ENCODE measurements at regions not wholly inside any gene's neighbourhood (a gene's known extent, or its start where the extent isn't known, plus 50 kb on each side); places are given as distances from the start of the nearest gene placed in this dataset.

GRCh38 chr2:217741381-217741955, 261.3 kb downstream of the TNS1 start:
- no peak overlapping the region for H3K9ac ChIP-seq (ENCODE audit: low read length)
- no peaks in the 10 kb centered on the region for H3K36me3 ChIP-seq (ENCODE audit: control insufficient read depth, insufficient read depth, low read length)
- no peaks in the 10 kb centered on the region for H3K79me1 ChIP-seq (ENCODE audit: low read length)
- H4K8ac ChIP-seq (ENCODE audit: low read depth, low read length), result no peak overlapping the region
- no CpG with 5 or more reads among the region's 6 CpGs for WGBS (ENCODE audit: extremely low coverage, insufficient coverage, low lambda C conversion rate)
- no peaks in the 10 kb centered on the region for H3K79me2 ChIP-seq (ENCODE audit: control insufficient read depth, insufficient read depth, low read length)
- no peak overlapping the region for H2BK120ac ChIP-seq (ENCODE audit: low read depth, low read length)
- H3K4me1 ChIP-seq (ENCODE audit: control insufficient read depth, low read depth, low read length), result no peaks in the 10 kb centered on the region
- H3K27ac ChIP-seq (ENCODE audit: low read depth, low read length), result no peak overlapping the region
- H4K5ac ChIP-seq (ENCODE audit: low read length), result no peak overlapping the region
- H3K4me3 ChIP-seq (ENCODE audit: low read length), result no peak overlapping the region
- no peak overlapping the region for H3K4me2 ChIP-seq (ENCODE audit: low read length)
- no peak overlapping the region for H3K23ac ChIP-seq (ENCODE audit: low read length)
- H3K27me3 ChIP-seq (ENCODE audit: insufficient read depth, low read length, poor library complexity), result no peaks in the 10 kb centered on the region
- no peak overlapping the region for H2AK5ac ChIP-seq (ENCODE audit: low read length)
- no peak overlapping the region for H3K56ac ChIP-seq (ENCODE audit: low read length)
- H3K18ac ChIP-seq (ENCODE audit: low read length), result no peak overlapping the region
- no peak overlapping the region for H3K4ac ChIP-seq (ENCODE audit: low read depth, low read length)
- no peak overlapping the region for H2BK5ac ChIP-seq (ENCODE audit: low read length)
- H2BK15ac ChIP-seq (replicated peaks; ENCODE audit: low read depth), result no peak overlapping the region
- DNase-seq, result no peak

DNA sequence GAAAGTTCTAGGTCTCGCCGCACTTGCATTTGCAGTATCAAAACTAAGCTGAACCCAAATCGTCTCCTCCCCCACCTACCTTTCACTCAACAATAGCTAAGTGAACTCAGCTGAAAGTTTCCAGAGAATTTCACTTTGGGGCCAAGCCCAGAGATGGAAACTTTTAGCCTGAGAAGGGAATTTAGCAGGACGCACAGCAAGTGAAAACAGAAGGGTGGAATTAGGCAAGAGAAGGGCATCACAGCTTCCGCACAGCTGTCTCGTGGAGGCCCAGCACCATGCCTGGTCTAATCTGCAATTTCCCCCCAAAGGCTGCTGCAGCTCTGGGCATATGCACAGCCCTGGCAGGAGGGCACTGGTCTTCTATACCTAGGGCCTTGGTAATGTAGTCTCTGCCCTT, 262.0 kb downstream of the TNS1 start:
- H3K4ac ChIP-seq (ENCODE audit: low read depth, low read length), result no peak overlapping the region
- no peak overlapping the region for H2AK5ac ChIP-seq (ENCODE audit: low read length)
- no peak for DNase-seq
- no peak overlapping the region for H3K23ac ChIP-seq (ENCODE audit: low read length)
- no peak overlapping the region for H3K27ac ChIP-seq (ENCODE audit: low read depth, low read length)
- H3K9ac ChIP-seq (ENCODE audit: low read length), result no peak overlapping the region
- no peak overlapping the region for H4K8ac ChIP-seq (ENCODE audit: low read depth, low read length)
- no peak overlapping the region for H2BK5ac ChIP-seq (ENCODE audit: low read length)
- H3K4me2 ChIP-seq (ENCODE audit: low read length), result no peak overlapping the region
- H3K4me1 ChIP-seq (ENCODE audit: control insufficient read depth, low read depth, low read length), result no peaks in the 10 kb centered on the region
- H3K79me2 ChIP-seq (ENCODE audit: control insufficient read depth, insufficient read depth, low read length), result no peaks in the 10 kb centered on the region
- H4K5ac ChIP-seq (ENCODE audit: low read length), result no peak overlapping the region
- WGBS (ENCODE audit: extremely low coverage, insufficient coverage, low lambda C conversion rate), result no CpG with 5 or more reads among the region's 6 CpGs
- no peaks in the 10 kb centered on the region for H3K27me3 ChIP-seq (ENCODE audit: insufficient read depth, low read length, poor library complexity)
- no peak overlapping the region for H3K4me3 ChIP-seq (ENCODE audit: low read length)
- no peaks in the 10 kb centered on the region for H3K36me3 ChIP-seq (ENCODE audit: control insufficient read depth, insufficient read depth, low read length)
- H3K18ac ChIP-seq (ENCODE audit: low read length), result no peak overlapping the region
- H3K56ac ChIP-seq (ENCODE audit: low read length), result no peak overlapping the region
- no peak overlapping the region for H2BK15ac ChIP-seq (replicated peaks; ENCODE audit: low read depth)
- H2BK120ac ChIP-seq (ENCODE audit: low read depth, low read length), result no peak overlapping the region
- H3K79me1 ChIP-seq (ENCODE audit: low read length), result no peaks in the 10 kb centered on the region

GRCh38 chr2:217740178-217740577, 262.6 kb downstream of the TNS1 start:
- Histone ChIP-seq H4K8ac (ENCODE audit: low read depth, low read length) (no peak overlapping the region), H3K4me1 (ENCODE audit: control insufficient read depth, low read depth, low read length) (no peaks in the 10 kb centered on the region), H4K5ac (ENCODE audit: low read length) (no peak overlapping the region), H3K56ac (ENCODE audit: low read length) (no peak overlapping the region), H2BK15ac (replicated peaks; ENCODE audit: low read depth) (no peak overlapping the region), H3K27ac (ENCODE audit: low read depth, low read length) (no peak overlapping the region), H3K79me1 (ENCODE audit: low read length) (no peaks in the 10 kb centered on the region), H3K9ac (ENCODE audit: low read length) (no peak overlapping the region), H3K4me2 (ENCODE audit: low read length) (no peak overlapping the region), H3K18ac (ENCODE audit: low read length) (no peak overlapping the region), H2AK5ac (ENCODE audit: low read length) (no peak overlapping the region), H3K23ac (ENCODE audit: low read length) (no peak overlapping the region), H2BK5ac (ENCODE audit: low read length) (no peak overlapping the region), H3K4me3 (ENCODE audit: low read length) (no peak overlapping the region), H3K36me3 (ENCODE audit: control insufficient read depth, insufficient read depth, low read length) (no peaks in the 10 kb centered on the region), H3K79me2 (ENCODE audit: control insufficient read depth, insufficient read depth, low read length) (no peaks in the 10 kb centered on the region), H2BK120ac (ENCODE audit: low read depth, low read length) (no peak overlapping the region), H3K27me3 (ENCODE audit: insufficient read depth, low read length, poor library complexity) (no peaks in the 10 kb centered on the region), H3K4ac (ENCODE audit: low read depth, low read length) (no peak overlapping the region)
- DNase-seq, result no peak
- WGBS (ENCODE audit: extremely low coverage, insufficient coverage, low lambda C conversion rate), result no CpG with 5 or more reads among the region's 4 CpGs

GRCh38 chr2:217739741-217740140, 263.1 kb downstream of the TNS1 start:
- H3K9ac ChIP-seq (ENCODE audit: low read length), result no peak overlapping the region
- H4K5ac ChIP-seq (ENCODE audit: low read length), result no peak overlapping the region
- H2BK5ac ChIP-seq (ENCODE audit: low read length), result no peak overlapping the region
- H3K27me3 ChIP-seq (ENCODE audit: insufficient read depth, low read length, poor library complexity), result no peaks in the 10 kb centered on the region
- H3K79me2 ChIP-seq (ENCODE audit: control insufficient read depth, insufficient read depth, low read length), result no peaks in the 10 kb centered on the region
- no peak overlapping the region for H2AK5ac ChIP-seq (ENCODE audit: low read length)
- H3K23ac ChIP-seq (ENCODE audit: low read length), result no peak overlapping the region
- no peak for DNase-seq
- no peak overlapping the region for H2BK120ac ChIP-seq (ENCODE audit: low read depth, low read length)
- H3K18ac ChIP-seq (ENCODE audit: low read length), result no peak overlapping the region
- WGBS (ENCODE audit: extremely low coverage, insufficient coverage, low lambda C conversion rate), result no CpG with 5 or more reads among the region's 1 CpG
- no peak overlapping the region for H2BK15ac ChIP-seq (replicated peaks; ENCODE audit: low read depth)
- H3K4me2 ChIP-seq (ENCODE audit: low read length), result no peak overlapping the region
- no peak overlapping the region for H3K4me3 ChIP-seq (ENCODE audit: low read length)
- H3K79me1 ChIP-seq (ENCODE audit: low read length), result no peaks in the 10 kb centered on the region
- H3K4me1 ChIP-seq (ENCODE audit: control insufficient read depth, low read depth, low read length), result no peaks in the 10 kb centered on the region
- H3K27ac ChIP-seq (ENCODE audit: low read depth, low read length), result no peak overlapping the region
- H3K4ac ChIP-seq (ENCODE audit: low read depth, low read length), result no peak overlapping the region
- no peaks in the 10 kb centered on the region for H3K36me3 ChIP-seq (ENCODE audit: control insufficient read depth, insufficient read depth, low read length)
- H4K8ac ChIP-seq (ENCODE audit: low read depth, low read length), result no peak overlapping the region
- no peak overlapping the region for H3K56ac ChIP-seq (ENCODE audit: low read length)

GRCh38 chr2:217738061-217738460, 264.7 kb downstream of the TNS1 start:
- no peak overlapping the region for H3K4me2 ChIP-seq (ENCODE audit: low read length)
- no peaks in the 10 kb centered on the region for H3K79me2 ChIP-seq (ENCODE audit: control insufficient read depth, insufficient read depth, low read length)
- no peak overlapping the region for H2BK15ac ChIP-seq (replicated peaks; ENCODE audit: low read depth)
- no peak overlapping the region for H4K5ac ChIP-seq (ENCODE audit: low read length)
- H2BK5ac ChIP-seq (ENCODE audit: low read length), result no peak overlapping the region
- no peaks in the 10 kb centered on the region for H3K36me3 ChIP-seq (ENCODE audit: control insufficient read depth, insufficient read depth, low read length)
- no CpG with 5 or more reads among the region's 3 CpGs for WGBS (ENCODE audit: extremely low coverage, insufficient coverage, low lambda C conversion rate)
- H3K4ac ChIP-seq (ENCODE audit: low read depth, low read length), result no peak overlapping the region
- H3K4me1 ChIP-seq (ENCODE audit: control insufficient read depth, low read depth, low read length), result no peaks in the 10 kb centered on the region
- H2AK5ac ChIP-seq (ENCODE audit: low read length), result no peak overlapping the region
- no peak overlapping the region for H2BK120ac ChIP-seq (ENCODE audit: low read depth, low read length)
- no peak overlapping the region for H3K4me3 ChIP-seq (ENCODE audit: low read length)
- no peak overlapping the region for H3K23ac ChIP-seq (ENCODE audit: low read length)
- no peak overlapping the region for H3K27ac ChIP-seq (ENCODE audit: low read depth, low read length)
- no peak for DNase-seq
- H3K27me3 ChIP-seq (ENCODE audit: insufficient read depth, low read length, poor library complexity), result no peaks in the 10 kb centered on the region
- H3K9ac ChIP-seq (ENCODE audit: low read length), result no peak overlapping the region
- H3K79me1 ChIP-seq (ENCODE audit: low read length), result no peaks in the 10 kb centered on the region
- no peak overlapping the region for H3K56ac ChIP-seq (ENCODE audit: low read length)
- no peak overlapping the region for H3K18ac ChIP-seq (ENCODE audit: low read length)
- no peak overlapping the region for H4K8ac ChIP-seq (ENCODE audit: low read depth, low read length)
